ENCODE measurements at regions not wholly inside any gene's neighbourhood (a gene's known extent, or its start where the extent isn't known, plus 50 kb on each side); places are given as distances from the start of the nearest gene placed in this dataset.

- no peak overlapping the region for H3K4me3 ChIP-seq (ENCODE audit: low read depth, low read length)
- H3K36me3 ChIP-seq (ENCODE audit: control insufficient read depth, insufficient read depth, low read length), result no peaks in the 10 kb centered on the region
- peak; percentile 13 for TF ChIP-seq CTCF (IDR thresholded peaks at IDR 0.05; ENCODE audit: insufficient read depth, low read length, poor library complexity, severe bottlenecking)
- no peaks in the 10 kb centered on the region for H3K27me3 ChIP-seq (ENCODE audit: control insufficient read depth, insufficient read depth, low read length)
- DNase-seq (ENCODE audit: low read depth), result no peak
Measured at GRCh38 chrX:93538575-93538974, 134.8 kb downstream of the NAP1L3 start.

- no peaks in the 10 kb centered on the region for H3K27me3 ChIP-seq (ENCODE audit: control insufficient read depth, insufficient read depth, low read length)
- no peak for DNase-seq (ENCODE audit: low read depth)
- H3K4me3 ChIP-seq (ENCODE audit: low read depth, low read length), result no peak overlapping the region
- no peak for TF ChIP-seq CTCF (IDR thresholded peaks at IDR 0.05; ENCODE audit: insufficient read depth, low read length, poor library complexity, severe bottlenecking)
- no peaks in the 10 kb centered on the region for H3K36me3 ChIP-seq (ENCODE audit: control insufficient read depth, insufficient read depth, low read length)
Measured at GRCh38 chrX:93528917-93529316, 144.5 kb downstream of the NAP1L3 start.

Measured in kidney epithelial cell (primary cell).